GM12891 (cell line): ENCODE measurements at regions not wholly inside any gene's neighbourhood (a gene's known extent, or its start where the extent isn't known, plus 50 kb on each side); places are given as distances from the start of the nearest gene placed in this dataset.

Experiments
- DNase-seq: peaks from one replicate; pipeline ENCODE4 v3.0.0; 2011; ENCODE audit warnings: low spot score; ENCODE audit not compliant: insufficient read length
- FAIRE-seq: peaks from 2 replicates; lab custom pipeline; 2011; peaks lifted over from hg19 to GRCh38; lab: Jason Lieb, UNC
- PAX5 ChIP-seq: IDR thresholded peaks from 2 replicates; pipeline ENCODE4 v1.6.1; 2011; ENCODE audit warnings: low read length, moderate library complexity, mild to moderate bottlenecking; ENCODE audit not compliant: insufficient read depth, severe bottlenecking
- POLR2A ChIP-seq: IDR thresholded peaks from 2 replicates; pipeline ENCODE4 v1.6.1; 2011; ENCODE audit warnings: low read depth, low read length, control low read depth
- POLR2AphosphoS5 ChIP-seq: IDR thresholded peaks from 2 replicates; pipeline ENCODE4 v1.6.1; 2011; ENCODE audit warnings: low read depth, low read length, control low read depth
- POU2F2 ChIP-seq: IDR thresholded peaks from 2 replicates; pipeline ENCODE4 v1.6.1; 2011; ENCODE audit warnings: low read depth, mild to moderate bottlenecking, control low read depth, low read length, moderate library complexity
- SPI1 ChIP-seq: IDR thresholded peaks from 2 replicates; pipeline ENCODE4 v1.6.1; 2011; ENCODE audit warnings: low read depth, low read length, control low read depth
- TAF1 ChIP-seq: IDR thresholded peaks from 2 replicates; pipeline ENCODE4 v1.6.1; 2011; ENCODE audit warnings: low read depth, low read length, control low read depth

GRCh38 chr6:50318536-50318935, 268.8 kb upstream of the DEFB112 start:
- TF ChIP-seq SPI1: no peak
- TF ChIP-seq PAX5: no peak
- TF ChIP-seq TAF1: no peak
- TF ChIP-seq POLR2A: no peak
- TF ChIP-seq POLR2AphosphoS5: no peak
- no peak for TF ChIP-seq POU2F2
- DNase-seq: no peak
- no peak for FAIRE-seq

GRCh38 chr6:50330347-50330746, 280.6 kb upstream of the DEFB112 start:
- no peak for TF ChIP-seq SPI1
- FAIRE-seq: no peak
- no peak for DNase-seq

GRCh38 chr6:50330963-50331362, 281.2 kb upstream of the DEFB112 start:
- DNase-seq (no peak), FAIRE-seq (no peak)
- TF ChIP-seq TAF1 (no peak), POLR2AphosphoS5 (no peak), SPI1 (no peak), POU2F2 (no peak), PAX5 (no peak), POLR2A (no peak)

- FAIRE-seq: no peak
- DNase-seq: no peak
- TF ChIP-seq POU2F2 (no peak), SPI1 (no peak), POLR2AphosphoS5 (no peak), POLR2A (no peak), TAF1 (no peak)
Observed at GRCh38 chr6:50333696-50334095, 284.0 kb upstream of the DEFB112 start.

GRCh38 chr6:50337532-50338122, 287.9 kb upstream of the DEFB112 start:
- DNase-seq (no peak), FAIRE-seq (no peak)
- TF ChIP-seq POLR2A (no peak), POLR2AphosphoS5 (no peak), PAX5 (no peak), POU2F2 (no peak), SPI1 (no peak), TAF1 (no peak)

- DNase-seq (no peak), FAIRE-seq (no peak)
- TF ChIP-seq POLR2AphosphoS5 (no peak), POLR2A (no peak), SPI1 (no peak), PAX5 (no peak), POU2F2 (no peak), TAF1 (no peak)
Observed at GRCh38 chr6:50353603-50354002, 303.9 kb upstream of the DEFB112 start.

- no peak for TF ChIP-seq POU2F2
- no peak for TF ChIP-seq POLR2AphosphoS5
- TF ChIP-seq POLR2A: no peak
- TF ChIP-seq SPI1: no peak
- TF ChIP-seq PAX5: no peak
- no peak for TF ChIP-seq TAF1
- DNase-seq (no peak), FAIRE-seq (no peak)
Observed at GRCh38 chr6:50358113-50358512, 308.4 kb upstream of the DEFB112 start.

GRCh38 chr6:50361641-50362331, 312.1 kb upstream of the DEFB112 start:
- TF ChIP-seq POLR2AphosphoS5 (no peak), POU2F2 (no peak), PAX5 (no peak)
- DNase-seq (no peak), FAIRE-seq (no peak)

GRCh38 chr6:50362706-50363105, 313.0 kb upstream of the DEFB112 start:
- DNase-seq (no peak), FAIRE-seq (no peak)
- no peak for TF ChIP-seq POLR2AphosphoS5
- TF ChIP-seq PAX5: no peak
- TF ChIP-seq POU2F2: no peak
- no peak for TF ChIP-seq TAF1
- no peak for TF ChIP-seq SPI1
- no peak for TF ChIP-seq POLR2A

GRCh38 chr6:50369996-50370395, 320.3 kb upstream of the DEFB112 start:
- no peak for FAIRE-seq

More at GRCh38 chr6:50369996-50370395, 320.3 kb upstream of the DEFB112 start:
- TF ChIP-seq SPI1 (no peak), TAF1 (no peak), POLR2A (no peak), POU2F2 (no peak), PAX5 (no peak), POLR2AphosphoS5 (no peak)
- DNase-seq: no peak
